Progenitor cell of endocrine pancreas (in vitro differentiated cells): ENCODE measurements at regions not wholly inside any gene's neighbourhood (a gene's known extent, or its start where the extent isn't known, plus 50 kb on each side); places are given as distances from the start of the nearest gene placed in this dataset.

Experiments used
- DNase-seq: peaks from one replicate; pipeline ENCODE4 v3.0.0; 2021; ENCODE audit warnings: low spot score; ENCODE audit not compliant: unreplicated experiment
- H3K27ac Mint-ChIP-seq: 2 replicates; pipeline ENCODE4 v1.8.0; 2021; ENCODE audit warnings: mild to moderate bottlenecking, moderate library complexity, mixed read lengths
- H3K27me3 Mint-ChIP-seq: 2 replicates; pipeline ENCODE4 v1.8.0; 2021; ENCODE audit warnings: mixed read lengths
- H3K36me3 Mint-ChIP-seq: 2 replicates; pipeline ENCODE4 v1.8.0; 2022; ENCODE audit warnings: mixed read lengths; ENCODE audit not compliant: insufficient read depth
- H3K4me1 Mint-ChIP-seq: 2 replicates; pipeline ENCODE4 v1.8.0; 2021; ENCODE audit warnings: low read depth, mixed read lengths
- H3K4me3 Mint-ChIP-seq: 2 replicates; pipeline ENCODE4 v1.8.0; 2021; ENCODE audit warnings: low read depth, mild to moderate bottlenecking, moderate library complexity, mixed read lengths
- H3K9me3 Mint-ChIP-seq: 2 replicates; pipeline ENCODE4 v1.8.0; 2021; ENCODE audit warnings: low read depth, mixed read lengths
- CTCF ChIP-seq: fragments of 200-600 bp; sonication (generic); IDR thresholded peaks from one replicate; pipeline ENCODE4 v1.5.0; 2021; ENCODE audit warnings: antibody characterized with exemption, mild to moderate bottlenecking; ENCODE audit not compliant: unreplicated experiment

DNA sequence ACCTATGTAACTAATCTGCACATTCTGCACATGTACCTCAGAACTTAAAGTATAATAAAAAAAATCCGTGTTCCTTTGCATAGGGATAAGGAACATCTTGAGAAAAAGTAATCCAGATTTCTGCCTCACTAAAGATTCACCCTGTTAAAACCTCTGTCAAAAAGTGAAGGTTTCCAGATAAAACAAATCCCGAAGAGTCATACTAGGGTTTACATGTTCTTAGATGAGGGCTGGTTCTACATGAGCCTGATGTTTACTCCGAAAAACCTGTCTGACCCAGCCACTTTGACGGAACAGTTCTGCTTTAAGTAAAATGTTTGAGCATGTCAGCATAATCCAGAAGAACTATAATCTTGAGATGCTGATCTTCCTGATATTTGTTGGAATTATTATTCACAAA is 515.6 kb upstream of the SLC8A1 start:
- H3K4me1 Mint-ChIP-seq: no peaks in the 10 kb centered on the region
- no peaks in the 10 kb centered on the region for H3K27me3 Mint-ChIP-seq
- no peak overlapping the region for H3K27ac Mint-ChIP-seq
- no peaks in the 10 kb centered on the region for H3K36me3 Mint-ChIP-seq
- no peaks in the 10 kb centered on the region for H3K9me3 Mint-ChIP-seq
- TF ChIP-seq CTCF: no peak
- no peak overlapping the region for H3K4me3 Mint-ChIP-seq
- no peak for DNase-seq

GRCh38 chr2:40975151-40975550 is 523.3 kb upstream of the SLC8A1 start:
- H3K27ac Mint-ChIP-seq: no peak overlapping the region
- H3K4me3 Mint-ChIP-seq: no peak overlapping the region
- no peaks in the 10 kb centered on the region for H3K36me3 Mint-ChIP-seq
- no peak for TF ChIP-seq CTCF
- DNase-seq: no peak
- no peaks in the 10 kb centered on the region for H3K27me3 Mint-ChIP-seq
- no peaks in the 10 kb centered on the region for H3K4me1 Mint-ChIP-seq
- peaks cover 7% of the 10 kb centered on the region for H3K9me3 Mint-ChIP-seq

DNA sequence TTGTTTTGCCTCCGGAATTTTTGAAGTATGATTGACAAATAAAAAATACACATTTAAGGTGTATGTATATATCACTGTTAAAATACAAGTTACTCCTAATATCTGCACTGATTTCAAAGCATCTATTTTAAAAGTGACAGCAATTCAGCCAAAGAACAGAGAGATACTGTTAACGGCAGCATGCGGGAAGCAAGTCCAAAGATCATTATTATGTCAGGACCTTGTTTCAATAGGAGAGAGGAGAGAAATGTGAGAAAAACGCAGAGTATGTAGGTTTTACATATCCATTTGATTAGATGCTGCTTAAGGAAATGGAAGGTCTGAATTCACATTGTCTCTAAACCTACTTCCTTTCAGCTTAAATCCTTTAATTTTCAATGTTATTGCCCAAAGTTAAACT is 545.5 kb upstream of the SLC8A1 start:
- TF ChIP-seq CTCF: no peak
- no peaks in the 10 kb centered on the region for H3K9me3 Mint-ChIP-seq
- no peak for DNase-seq

GRCh38 chr2:41000374-41000773 is 548.5 kb upstream of the SLC8A1 start:
- Mint-ChIP-seq H3K4me3 (no peak overlapping the region), H3K36me3 (no peaks in the 10 kb centered on the region), H3K9me3 (no peaks in the 10 kb centered on the region), H3K27ac (no peak overlapping the region), H3K4me1 (peaks cover 18% of the 10 kb centered on the region), H3K27me3 (no peaks in the 10 kb centered on the region)
- no peak for TF ChIP-seq CTCF
- no peak for DNase-seq

More for the DNA sequence above, 545.5 kb upstream of the SLC8A1 start:
- Mint-ChIP-seq H3K27me3 (no peaks in the 10 kb centered on the region), H3K4me1 (peaks cover 9% of the 10 kb centered on the region), H3K36me3 (no peaks in the 10 kb centered on the region), H3K4me3 (no peak overlapping the region), H3K27ac (no peak overlapping the region)

DNA sequence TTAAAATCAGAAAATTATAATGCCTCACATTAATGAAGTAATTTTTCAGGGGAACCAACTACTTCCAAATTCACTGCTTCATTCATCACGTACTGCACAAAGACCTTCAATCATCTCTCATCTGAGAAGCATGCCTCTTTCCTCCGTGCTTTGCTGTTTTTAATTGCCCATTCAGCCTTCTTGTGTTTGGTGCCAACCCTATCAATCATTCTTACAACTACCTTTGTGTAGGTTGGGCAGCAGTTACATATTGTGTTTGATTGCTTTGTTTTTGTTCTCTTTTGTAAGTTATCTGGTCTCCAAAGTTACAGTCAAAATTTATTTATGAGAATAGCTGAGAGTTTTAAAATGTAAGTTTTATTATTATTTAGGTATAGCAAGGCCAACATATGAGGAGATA is 549.0 kb upstream of the SLC8A1 start:
- no peaks in the 10 kb centered on the region for H3K36me3 Mint-ChIP-seq
- no peak for DNase-seq
- H3K4me3 Mint-ChIP-seq: no peak overlapping the region
- H3K4me1 Mint-ChIP-seq: peaks cover 18% of the 10 kb centered on the region
- H3K27ac Mint-ChIP-seq: no peak overlapping the region
- no peaks in the 10 kb centered on the region for H3K27me3 Mint-ChIP-seq
- TF ChIP-seq CTCF: no peak
- no peaks in the 10 kb centered on the region for H3K9me3 Mint-ChIP-seq

GRCh38 chr2:41004700-41005099 is 552.8 kb upstream of the SLC8A1 start:
- Mint-ChIP-seq H3K4me1 (peaks cover 17% of the 10 kb centered on the region), H3K27ac (no peak overlapping the region), H3K36me3 (no peaks in the 10 kb centered on the region), H3K9me3 (no peaks in the 10 kb centered on the region), H3K4me3 (no peak overlapping the region), H3K27me3 (no peaks in the 10 kb centered on the region)
- no peak for TF ChIP-seq CTCF
- no peak for DNase-seq
